PC-9 (cell line): ENCODE measurements at regions not wholly inside any gene's neighbourhood (a gene's known extent, or its start where the extent isn't known, plus 50 kb on each side); places are given as distances from the start of the nearest gene placed in this dataset.

Experiments used
- CTCF ChIP-seq: fragments of 200-600 bp; sonication (generic); conservative IDR thresholded peaks from 2 replicates; pipeline ENCODE4 v1.6.1; 2017; ENCODE audit warnings: mixed run types, antibody characterized with exemption, mild to moderate bottlenecking, moderate library complexity
- EZH2 ChIP-seq: fragments of 200-600 bp; sonication (generic); IDR thresholded peaks from 2 replicates; pipeline ENCODE4 v1.8.0; 2017; ENCODE audit warnings: antibody characterized with exemption, low read depth

GRCh38 chr17:13835151-13835550, 233.4 kb upstream of the HS3ST3A1 start:
- TF ChIP-seq CTCF (no peak), EZH2 (no peak)
